Stimulated activated CD4-positive, alpha-beta T cell treated with anti-CD3 and anti-CD28 coated beads, Interleukin-15, amount 100 ng/mL, for 24 hours (primary cell): ENCODE measurements at regions not wholly inside any gene's neighbourhood (a gene's known extent, or its start where the extent isn't known, plus 50 kb on each side); places are given as distances from the start of the nearest gene placed in this dataset.

Experiments
- DNase-seq: peaks from one replicate; pipeline ENCODE4 v3.0.0-alpha.2; 2020

DNA sequence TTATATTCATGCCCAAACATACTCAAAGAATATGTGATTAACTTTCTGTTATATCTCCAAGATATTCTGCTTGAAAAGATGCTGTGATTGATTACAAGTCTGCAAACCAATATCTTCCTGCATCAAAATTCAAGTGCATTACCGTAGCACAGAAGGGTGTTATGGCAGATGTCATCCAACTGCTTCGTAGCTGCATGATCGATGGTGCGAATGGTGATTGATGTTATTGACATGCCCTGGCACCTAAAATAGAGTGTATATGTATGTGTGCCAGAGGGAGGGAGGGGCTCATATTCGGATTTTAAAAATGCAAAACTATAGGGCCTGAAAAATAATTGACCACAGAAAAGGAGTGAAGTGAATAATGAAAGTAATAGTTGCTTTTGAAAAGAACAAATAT lies 882.1 kb upstream of the NUDT12 start:
- no peak for DNase-seq

DNA sequence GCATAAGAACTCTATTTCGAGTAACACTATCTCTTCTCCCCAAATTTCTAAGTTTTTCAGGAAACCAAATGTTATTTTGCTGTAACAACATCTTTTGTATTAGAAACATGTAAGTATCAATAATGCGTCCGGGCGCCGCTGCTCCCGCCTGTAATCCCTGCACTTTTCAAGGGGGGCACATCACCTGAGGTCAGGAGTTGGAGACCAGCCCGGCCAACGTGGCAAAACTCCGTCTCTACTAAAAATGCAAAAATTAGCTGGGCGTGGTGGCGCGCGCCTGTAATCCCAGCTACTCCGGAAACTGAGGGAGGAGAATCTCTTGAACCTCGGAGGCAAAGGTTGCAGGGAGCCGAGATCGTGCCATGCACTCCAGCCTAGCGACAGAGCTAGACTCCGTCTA lies 881.1 kb upstream of the NUDT12 start:
- DNase-seq: no peak

DNA sequence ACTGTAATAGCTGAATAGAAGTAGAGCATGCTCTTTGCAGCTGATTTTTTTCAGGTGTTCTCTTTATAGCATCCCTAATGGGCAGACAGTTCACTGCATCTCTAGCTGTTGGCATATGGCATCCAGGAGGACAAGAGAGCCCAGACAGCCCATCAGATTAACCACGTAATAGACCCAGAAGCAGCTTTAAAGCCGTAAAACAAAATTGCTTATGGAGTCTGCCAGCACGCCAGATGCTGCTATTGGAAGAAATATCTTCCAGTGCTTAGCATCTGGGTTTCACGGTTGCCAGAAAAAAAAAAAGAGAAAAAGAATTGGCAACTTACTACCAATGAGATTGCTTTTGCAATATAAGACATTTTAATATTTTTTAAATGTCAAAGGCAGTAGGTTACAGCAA lies 869.4 kb upstream of the NUDT12 start:
- DNase-seq: no peak

DNA sequence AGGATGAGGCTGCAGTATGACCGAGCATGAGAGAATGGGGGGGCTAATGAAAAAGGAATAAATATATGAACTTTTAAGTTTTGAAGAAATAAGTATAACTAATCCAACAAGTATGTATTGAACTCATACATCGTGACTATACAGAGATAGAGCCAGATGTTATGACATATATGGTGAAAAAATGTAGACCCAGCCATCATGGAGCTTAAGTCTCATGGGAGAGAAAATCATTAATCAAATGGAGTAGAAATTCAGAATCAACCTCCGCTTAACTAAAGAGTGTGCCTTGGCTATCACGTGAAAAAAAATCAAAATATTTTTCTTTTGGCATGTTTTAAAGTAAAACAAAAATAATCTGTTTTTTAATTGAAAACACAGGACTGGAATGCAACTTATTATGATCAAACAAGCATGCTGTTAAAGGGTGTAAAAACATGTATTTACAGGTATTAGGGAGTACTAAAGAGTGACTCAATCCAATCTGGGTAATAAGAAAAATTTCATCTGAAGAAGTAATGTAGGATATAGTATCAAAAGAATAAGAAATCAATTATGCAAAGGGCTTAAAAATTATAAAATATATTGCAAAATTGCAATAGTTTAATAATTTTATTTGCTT lies 868.5 kb upstream of the NUDT12 start:
- no peak for DNase-seq

DNA sequence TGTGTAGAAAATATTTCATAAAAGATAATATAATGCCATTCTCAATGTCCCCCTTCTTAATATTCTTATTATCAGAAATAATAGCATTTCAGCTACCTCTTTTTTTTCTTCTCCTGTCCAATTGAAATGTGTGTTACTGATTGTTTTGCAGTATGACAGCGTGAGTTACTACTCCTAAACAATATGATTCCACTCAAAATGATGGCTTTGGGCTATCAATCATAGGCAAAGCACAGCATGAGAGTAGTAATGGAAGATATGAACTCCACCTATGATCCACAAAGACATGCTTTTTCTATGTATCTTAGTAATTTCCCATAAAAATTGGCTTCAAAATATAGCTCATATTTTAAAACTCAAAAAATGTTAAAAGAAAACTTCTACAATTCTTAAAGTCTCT lies 867.3 kb upstream of the NUDT12 start:
- no peak for DNase-seq

DNA sequence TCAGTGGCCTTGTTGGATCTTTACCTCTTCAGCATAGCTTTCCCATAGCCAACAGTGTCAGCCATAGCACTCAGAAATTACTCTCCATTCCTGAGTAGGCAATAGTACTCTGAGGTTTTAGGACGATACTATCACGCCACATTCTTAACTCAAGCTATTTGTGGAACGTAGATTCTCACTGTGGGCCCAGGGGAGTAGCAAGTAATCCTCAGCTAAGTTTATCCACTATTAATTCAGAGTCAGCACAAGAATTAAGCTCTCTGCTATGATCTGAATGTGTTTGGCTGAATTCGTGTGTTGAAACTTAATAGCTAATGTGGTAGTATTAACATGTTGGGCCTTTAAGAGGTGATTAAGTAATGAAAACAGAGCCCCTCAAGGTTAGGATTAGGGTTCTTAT lies 858.8 kb upstream of the NUDT12 start:
- DNase-seq: no peak

DNA sequence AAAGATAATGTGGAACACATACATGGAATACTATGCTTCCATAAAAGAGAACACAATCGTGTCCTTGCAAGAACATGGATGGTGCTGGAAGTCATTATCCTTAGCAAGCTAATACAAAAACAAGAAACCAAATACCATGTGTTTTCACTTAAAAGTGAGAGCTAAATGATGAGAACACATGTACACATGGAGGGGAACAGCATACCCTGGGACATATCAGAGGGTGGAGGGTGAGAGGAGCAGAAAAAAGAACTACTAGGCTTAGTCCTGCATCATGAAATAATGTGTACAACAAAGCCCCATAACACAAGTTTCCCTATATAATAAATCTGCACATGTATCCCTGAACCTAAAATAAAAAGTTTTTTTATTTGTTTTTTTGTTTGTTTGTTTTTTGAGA lies 855.5 kb upstream of the NUDT12 start:
- no peak for DNase-seq

DNA sequence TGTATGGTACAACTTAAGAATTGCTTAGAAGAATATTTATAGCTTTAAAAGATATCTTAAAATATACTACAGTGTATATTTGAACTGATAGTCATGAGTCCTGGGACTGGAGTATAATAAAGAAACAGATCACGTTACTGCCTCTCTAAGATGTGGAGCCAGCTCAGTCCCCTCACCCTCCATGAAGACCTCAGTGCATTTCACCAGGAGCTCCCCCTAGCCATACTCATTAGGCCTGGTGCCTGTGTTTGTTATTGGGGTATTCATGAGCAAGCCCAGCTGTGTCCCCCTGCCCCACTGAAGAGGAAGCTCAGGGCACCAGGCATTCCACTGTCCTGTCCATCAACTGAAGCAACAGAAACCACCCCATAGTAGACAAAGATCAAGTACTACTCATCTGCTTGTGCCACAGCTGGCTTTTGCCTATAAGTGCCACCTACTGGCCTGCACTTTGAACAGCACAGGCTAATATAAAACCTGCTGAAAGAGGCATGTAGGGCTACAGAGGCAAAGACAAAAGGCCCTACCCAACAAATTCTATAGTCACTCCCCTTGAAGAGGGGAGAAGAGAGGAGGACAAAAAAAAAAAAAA lies 850.2 kb upstream of the NUDT12 start:
- no peak for DNase-seq

DNA sequence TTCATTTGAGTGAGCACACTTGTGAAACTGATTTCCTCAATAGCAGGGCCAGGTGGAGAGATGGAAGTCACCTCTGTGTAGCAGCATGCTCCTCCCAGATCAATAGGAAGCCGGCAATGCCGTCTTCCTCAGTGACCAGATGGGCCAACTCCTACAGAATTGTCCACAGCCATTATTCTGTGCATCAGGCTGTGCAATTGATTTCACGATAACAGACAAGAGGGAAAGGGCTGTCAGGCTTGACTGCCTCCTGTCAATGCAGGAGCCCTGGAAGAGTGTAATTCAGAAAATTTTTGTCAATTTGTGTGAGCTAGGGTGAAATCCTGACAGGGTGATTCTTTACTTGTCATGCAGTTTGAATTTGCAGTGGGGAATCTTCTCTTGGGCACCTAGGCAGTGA lies 838.4 kb upstream of the NUDT12 start:
- DNase-seq: no peak

DNA sequence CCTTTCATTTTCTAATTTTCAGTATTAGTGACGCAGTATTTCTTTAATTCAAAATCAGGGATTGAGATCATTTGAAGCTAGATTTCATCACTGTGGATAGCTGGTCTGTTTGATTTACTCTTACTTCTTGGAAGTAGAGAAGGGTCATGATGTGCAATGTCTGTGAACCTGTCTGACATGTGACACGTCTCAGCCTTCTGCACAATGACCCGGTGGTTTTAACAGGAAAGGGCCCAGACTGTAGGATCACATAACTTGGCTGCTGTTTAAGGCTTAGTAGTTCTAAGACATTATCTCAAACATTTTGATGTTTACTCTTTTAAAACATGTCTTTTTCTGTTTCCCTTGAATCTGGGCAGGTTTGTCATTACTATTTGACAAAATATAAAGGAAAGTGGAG lies 823.3 kb upstream of the NUDT12 start:
- DNase-seq: no peak

DNA sequence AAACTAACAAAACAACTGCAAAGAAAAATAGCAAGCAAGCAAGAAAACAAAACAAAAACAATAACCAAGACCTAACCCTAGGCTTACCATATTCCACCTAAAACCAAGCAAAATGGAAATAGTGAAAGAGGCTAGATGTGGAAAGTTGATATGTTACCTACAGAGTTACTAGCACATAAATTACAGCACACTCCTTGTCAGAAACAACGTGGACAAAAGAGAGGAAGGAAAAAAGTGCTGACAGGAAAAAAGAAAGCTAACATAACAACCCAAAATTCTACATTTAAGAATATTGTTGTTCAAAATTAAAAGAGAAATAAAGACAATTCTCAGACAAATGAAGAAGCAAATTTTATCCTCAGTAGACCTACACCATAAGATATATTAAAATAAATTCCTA lies 812.8 kb upstream of the NUDT12 start:
- DNase-seq: no peak

DNA sequence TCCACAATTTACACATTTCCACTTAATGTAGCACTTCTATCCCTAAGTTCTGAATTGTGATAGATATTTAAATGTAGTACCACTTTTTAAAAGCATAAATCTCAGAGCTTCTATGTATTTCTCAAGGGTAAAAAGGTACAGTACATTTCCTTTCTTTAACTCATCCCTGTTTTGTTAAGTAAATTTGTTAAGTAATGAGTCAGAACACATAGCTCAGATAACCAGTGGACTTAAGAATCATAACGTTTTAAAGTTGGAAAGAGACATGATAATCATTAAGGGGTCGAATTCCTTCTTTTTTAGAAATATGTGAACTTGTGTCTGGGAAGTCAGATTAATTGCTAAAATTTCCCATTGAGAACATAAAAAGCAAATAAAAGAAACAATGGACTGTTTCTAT lies 810.2 kb upstream of the NUDT12 start:
- DNase-seq: no peak

DNA sequence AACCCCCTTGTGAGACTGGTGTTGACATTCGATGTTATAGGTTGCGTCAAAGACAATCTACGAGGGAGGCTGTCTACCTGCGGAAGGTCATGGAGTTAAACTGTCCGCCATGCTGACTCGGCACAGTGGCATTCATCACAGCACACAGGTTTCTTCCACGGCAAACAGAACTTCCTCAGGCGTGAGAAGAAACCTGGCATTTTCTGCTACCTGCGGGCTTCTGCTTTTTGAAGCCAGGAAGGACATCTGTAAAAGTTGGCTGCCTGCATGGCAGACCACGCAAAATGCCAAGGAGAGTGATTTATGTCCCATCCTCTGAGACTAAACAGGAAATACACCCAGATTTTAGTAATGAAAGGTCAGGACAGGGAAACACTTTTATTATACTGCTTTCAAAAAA lies 809.8 kb upstream of the NUDT12 start:
- DNase-seq: no peak

DNA sequence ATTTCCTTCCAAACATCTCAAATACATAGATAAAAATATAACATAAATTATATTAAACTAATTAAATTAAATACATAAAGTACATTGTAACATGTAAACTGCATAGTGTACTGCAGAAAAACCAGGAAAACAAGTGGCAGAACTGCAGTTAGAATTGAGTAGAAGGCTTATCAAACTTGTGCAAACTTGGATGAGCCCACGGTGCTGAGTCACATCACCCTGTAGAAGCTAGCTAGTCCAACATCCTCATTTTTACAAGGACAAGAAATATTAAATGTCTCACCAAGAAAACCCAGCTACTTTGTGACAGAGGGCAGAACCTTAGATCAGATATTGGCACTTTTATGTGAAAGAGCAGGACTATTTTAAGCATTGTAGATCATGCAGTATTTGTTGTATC lies 807.9 kb upstream of the NUDT12 start:
- no peak for DNase-seq

DNA sequence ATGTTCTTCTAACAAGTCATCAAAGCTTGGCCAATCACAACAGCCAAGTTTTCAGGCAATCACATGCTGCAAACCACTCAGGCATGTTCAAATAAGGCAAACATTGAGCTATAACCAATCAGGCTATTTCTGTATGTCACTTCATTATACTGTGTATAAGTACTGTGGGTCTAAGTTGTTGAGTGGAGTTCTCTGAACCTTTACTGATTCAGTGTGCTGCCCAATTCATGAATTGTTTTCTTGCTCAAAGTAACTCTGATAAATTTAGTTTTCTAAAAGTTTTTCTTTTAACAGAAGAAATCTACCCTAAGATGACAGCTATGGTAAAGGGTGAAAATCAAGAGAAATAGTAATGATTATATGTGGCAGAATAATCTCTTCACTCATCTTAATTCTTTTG lies 805.4 kb upstream of the NUDT12 start:
- no peak for DNase-seq

DNA sequence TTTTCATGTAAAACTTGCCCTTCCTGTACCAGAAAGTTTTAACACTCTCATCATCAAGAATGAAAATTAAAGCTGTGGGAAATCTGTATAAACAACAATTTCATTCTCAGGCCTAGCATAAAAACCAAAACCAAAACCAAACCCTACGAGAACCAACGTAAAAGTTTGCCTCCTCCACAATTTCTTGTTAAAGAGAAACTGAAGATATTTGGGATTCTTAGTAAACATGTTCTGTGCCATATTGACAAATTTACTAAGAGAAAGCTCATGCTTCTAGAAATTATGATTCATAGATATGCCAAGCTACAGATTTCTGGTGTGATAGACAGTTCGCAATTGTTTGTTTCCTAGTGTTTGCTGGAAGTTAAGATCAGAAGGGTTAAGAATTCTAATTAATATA lies 801.0 kb upstream of the NUDT12 start:
- DNase-seq: no peak

DNA sequence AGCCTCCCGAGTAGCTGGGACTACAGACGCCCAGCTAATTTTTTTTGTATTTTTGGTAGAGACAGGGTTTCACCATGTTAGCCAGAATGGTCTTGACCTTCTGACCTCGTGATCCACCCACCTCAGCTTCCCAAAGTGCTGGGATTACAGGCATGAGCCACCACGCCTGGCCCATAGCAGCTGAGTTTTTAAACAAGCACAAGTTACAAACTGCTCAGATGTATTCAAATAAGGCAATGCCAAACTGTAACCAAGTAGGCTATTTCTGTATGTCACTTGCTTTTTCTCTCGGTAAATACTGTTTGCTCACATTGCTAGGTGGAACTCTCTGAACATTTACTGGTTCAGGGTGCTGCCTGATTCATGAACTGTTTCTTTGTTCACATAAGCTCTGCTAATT lies 799.3 kb upstream of the NUDT12 start:
- DNase-seq: no peak

DNA sequence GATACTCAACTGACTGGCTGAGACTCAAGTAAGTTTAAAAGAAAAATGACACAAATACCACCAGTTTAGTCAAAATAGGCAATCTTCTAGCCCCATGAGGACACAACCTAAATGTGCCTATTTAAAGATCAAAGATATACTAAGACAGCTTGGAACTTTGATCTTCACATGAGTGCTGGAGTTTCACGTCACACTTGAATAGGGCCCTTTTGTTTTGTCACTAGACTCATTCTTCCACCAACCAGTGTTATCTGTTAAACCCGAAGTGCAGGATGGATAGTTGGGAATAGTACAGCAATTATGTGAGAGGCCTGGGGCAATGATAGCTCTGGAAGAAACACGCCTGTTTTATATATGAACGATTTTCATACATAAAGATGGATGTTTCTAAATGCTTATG lies 792.8 kb upstream of the NUDT12 start:
- no peak for DNase-seq

DNA sequence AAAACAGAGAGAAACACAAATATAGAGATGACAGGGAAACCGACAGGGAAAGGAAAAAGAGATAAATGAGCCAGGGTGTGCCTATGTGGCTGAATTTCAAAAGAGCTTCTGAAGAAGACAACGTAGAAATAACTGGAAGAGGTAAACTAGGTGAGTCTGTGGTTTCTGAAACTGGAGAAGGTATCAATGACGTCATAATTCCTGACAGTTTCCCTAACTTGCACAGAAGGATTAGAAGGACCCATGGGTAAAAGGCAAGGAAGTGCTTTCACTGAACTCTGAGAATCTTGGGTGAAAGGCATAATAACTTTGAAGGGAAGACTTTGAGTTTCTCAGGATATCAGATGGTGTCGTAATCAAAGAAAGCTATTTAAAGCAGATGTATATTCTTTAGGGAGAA lies 790.8 kb upstream of the NUDT12 start:
- no peak for DNase-seq

DNA sequence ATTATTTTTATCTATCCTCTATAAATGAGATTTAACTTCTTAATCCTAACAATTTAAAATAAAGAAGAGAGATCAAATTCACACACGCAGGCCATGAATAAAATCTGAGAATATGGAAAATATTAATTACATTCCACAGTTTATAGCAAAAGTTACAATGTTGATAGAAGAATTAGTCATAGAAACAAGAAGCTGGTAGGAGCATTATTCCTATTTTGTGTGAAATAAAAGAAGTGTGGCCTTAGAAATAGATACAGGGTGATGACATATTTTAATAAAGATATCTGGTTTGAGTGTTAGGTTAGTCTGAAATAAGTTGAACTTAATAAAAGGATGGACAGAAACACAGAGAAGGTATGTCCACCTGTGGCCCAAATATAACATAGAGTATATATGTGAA lies 790.4 kb upstream of the NUDT12 start:
- DNase-seq: no peak

DNA sequence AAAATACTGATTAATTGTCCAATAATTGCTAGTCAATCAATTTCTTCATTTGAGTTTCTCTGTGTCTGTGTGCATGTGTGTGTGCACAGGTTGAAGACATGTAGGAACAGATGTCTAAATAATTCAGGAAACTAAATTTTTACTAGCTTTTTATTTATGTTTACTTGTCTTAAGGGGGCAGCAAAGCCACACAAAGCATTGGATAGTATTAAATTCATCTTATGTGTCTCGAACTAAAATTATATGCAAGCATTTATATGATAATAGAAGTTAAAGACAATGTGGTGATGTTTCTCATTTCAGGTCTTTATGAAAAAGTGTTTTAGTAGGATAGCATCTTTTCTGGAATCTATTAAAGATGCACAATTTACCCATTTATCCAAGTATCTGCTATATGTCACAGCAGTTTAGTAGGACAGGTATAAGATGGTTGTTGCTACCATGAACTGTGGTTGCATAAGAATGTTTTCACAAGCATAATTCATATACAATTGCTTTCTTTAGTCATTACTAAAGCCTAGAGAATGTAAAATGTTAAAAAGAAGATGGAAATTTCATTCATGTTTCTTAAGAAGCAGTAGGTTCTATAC lies 784.6 kb upstream of the NUDT12 start:
- DNase-seq: no peak

DNA sequence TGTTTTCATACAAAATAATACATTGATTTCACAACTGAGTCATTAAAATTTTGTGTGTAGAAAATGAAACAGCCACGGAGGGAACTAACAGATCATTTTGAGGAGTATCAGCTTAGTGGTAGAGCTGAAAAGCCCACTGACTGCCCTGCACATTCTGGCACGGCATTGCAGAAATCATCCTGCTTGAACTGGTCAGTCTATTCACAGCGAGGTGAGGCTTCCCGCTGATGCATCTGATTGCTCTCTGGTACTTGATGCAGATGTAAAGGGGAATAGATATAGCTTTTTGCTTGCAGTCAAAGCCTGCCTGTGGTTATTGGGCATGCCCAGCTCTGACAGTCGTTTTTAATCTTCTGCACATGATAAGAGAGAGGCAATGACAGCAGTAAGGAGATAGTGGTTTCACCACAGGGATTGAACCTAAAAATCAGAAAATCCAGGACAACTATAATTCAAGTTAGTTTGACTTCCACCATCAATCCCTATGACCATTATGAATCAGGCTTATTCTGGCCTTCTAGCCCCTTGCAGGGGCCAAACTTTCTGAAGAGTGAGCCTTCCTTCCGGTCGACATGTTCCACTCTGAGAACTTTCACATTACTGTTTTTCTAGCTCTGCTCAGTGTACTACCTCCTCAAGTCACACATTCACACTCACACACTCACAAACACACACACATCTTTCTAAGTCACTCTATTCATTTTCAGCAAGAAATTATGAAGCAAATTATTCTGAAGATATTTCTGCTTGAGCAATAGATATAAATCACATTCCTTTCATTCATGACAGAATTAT lies 782.8 kb upstream of the NUDT12 start:
- DNase-seq: no peak

DNA sequence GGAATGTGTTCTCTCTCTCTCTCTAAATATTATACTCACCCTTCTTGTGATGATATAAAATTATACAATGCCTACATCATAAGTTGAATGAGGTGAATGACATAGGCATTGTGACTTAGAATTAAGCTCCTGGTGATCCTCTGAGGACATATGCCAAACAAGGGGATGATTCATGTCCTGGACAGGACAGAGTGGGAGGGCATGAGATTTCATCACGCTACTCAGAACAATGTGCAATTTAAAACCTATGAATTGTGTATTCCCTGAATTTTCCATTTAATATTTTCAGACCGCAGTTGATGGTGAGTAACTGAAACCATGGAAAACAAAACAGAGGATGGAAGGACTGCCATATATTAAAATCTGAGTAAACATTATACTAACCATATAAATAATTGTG lies 782.2 kb upstream of the NUDT12 start:
- no peak for DNase-seq

DNA sequence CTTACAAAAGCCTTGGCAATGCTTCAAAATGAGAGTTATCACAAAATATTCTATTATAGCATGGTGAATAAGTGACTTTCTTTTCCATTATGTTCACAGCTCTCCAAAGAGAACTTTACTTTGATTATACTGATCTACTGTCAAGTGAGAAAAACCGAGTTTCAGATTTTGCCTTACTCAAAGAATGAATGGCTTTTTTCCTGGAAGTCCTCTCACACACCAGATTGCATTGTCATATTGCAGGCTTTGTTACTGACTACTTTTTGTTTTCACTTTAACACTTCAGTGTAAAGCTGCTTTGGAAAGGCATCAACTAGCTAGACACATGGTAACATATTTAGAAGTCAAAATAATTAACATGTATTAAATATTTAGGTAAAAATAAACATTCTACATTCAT lies 765.2 kb upstream of the NUDT12 start:
- no peak for DNase-seq
